ENCODE measurements at regions not wholly inside any gene's neighbourhood (a gene's known extent, or its start where the extent isn't known, plus 50 kb on each side); places are given as distances from the start of the nearest gene placed in this dataset.

- Histone ChIP-seq H3K9me3 (ENCODE audit: severe bottlenecking) (no peaks in the 10 kb centered on the region), H3K27ac (no peak overlapping the region), H3K36me3 (no peaks in the 10 kb centered on the region), H3K27me3 (ENCODE audit: insufficient read depth, low read depth, severe bottlenecking) (no peaks in the 10 kb centered on the region), H3K4me3 (ENCODE audit: low read depth, low read length) (no peak overlapping the region)
- TF ChIP-seq CTCF (IDR thresholded peaks at IDR 0.05; ENCODE audit: low read depth, low read length), result no peak
- no peak for DNase-seq
Observed at GRCh38 chr12:69095765-69096477, 143.4 kb upstream of the CPSF6 start.

GRCh38 chr12:69096669-69097335 is 142.6 kb upstream of the CPSF6 start:
- TF ChIP-seq CTCF (IDR thresholded peaks at IDR 0.05; ENCODE audit: low read depth, low read length), result no peak
- no peak overlapping the region for H3K27ac ChIP-seq
- H3K27me3 ChIP-seq (ENCODE audit: insufficient read depth, low read depth, severe bottlenecking), result no peaks in the 10 kb centered on the region
- H3K4me3 ChIP-seq (ENCODE audit: low read depth, low read length), result no peak overlapping the region
- no peaks in the 10 kb centered on the region for H3K9me3 ChIP-seq (ENCODE audit: severe bottlenecking)
- H3K36me3 ChIP-seq, result no peaks in the 10 kb centered on the region
- no peak for DNase-seq

DNA sequence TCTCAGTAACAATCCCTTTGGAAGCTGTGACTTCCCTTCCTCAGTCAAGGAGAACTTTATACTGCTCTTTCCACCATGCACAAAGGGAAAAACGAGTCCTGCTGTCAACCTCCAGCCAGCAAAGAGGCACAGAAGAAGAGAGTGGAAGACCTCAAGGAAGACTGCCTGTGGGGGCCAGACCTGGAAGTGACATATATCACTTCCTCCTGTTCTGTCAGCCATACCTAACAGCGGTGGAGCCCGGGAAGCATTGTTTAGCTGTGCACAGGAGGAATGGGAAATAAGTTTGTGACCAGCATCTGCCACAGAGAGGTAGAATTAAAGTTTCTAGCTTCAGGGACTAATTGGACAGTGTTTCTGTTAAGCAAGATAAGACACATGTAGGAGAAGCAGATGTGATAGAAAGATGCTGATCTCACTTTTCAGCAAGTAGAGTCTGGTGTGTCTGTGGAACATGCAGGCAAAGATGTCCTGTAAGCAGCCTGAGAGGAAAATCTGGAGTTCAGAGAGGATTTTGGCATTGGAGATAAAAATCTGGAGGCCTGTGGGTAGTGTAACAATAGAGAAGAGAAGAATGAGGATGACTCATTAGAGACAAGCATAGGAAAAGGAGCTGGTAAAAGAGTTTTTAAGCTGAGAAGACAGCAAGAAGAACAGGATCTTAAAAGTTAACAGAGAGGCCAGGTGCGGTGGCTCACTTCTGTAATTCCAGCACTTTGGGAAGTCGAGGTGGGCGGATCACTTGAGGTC is 141.6 kb upstream of the CPSF6 start:
- TF ChIP-seq CTCF (IDR thresholded peaks at IDR 0.05; ENCODE audit: low read depth, low read length), result no peak
- no peak overlapping the region for H3K27ac ChIP-seq

DNA sequence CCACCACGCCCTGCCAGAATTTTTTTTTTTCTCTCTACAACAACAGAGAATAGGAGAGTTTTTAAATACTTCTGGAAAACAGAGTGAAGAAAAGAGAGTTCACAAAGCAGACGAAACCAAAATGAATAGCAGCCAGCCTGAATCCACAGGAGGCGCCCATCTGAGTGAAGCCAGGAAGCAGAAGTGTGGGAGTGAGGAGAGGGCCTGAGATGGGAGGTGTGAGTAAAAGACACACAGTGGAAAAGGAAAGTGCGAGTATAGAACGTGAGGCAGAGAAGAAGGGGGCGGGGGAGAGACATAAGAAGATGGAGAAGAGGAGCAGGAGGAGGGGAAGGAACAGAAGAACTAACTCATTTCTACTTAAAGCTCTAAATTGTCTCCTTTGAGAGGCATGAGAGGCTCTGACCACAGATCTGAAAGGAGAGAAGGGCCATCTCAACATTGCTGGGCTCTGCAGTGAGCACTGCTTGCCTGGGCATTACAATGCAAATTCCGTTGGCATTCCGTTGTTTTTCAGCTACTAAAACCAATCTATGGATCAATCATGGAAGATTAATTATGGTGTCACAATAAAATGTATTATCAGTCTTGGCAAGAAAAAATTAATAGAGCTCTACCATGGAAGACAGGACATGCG is 140.1 kb upstream of the CPSF6 start:
- H3K27me3 ChIP-seq (ENCODE audit: insufficient read depth, low read depth, severe bottlenecking), result no peaks in the 10 kb centered on the region
- no peak for TF ChIP-seq CTCF (IDR thresholded peaks at IDR 0.05; ENCODE audit: low read depth, low read length)
- H3K36me3 ChIP-seq, result no peaks in the 10 kb centered on the region
- H3K4me3 ChIP-seq (ENCODE audit: low read depth, low read length), result no peak overlapping the region
- DNase-seq, result no peak
- H3K9me3 ChIP-seq (ENCODE audit: severe bottlenecking), result no peaks in the 10 kb centered on the region
- no peak overlapping the region for H3K27ac ChIP-seq

More for the DNA sequence above, 141.6 kb upstream of the CPSF6 start:
- H3K36me3 ChIP-seq, result no peaks in the 10 kb centered on the region
- H3K27me3 ChIP-seq (ENCODE audit: insufficient read depth, low read depth, severe bottlenecking), result no peaks in the 10 kb centered on the region
- DNase-seq, result no peak
- no peaks in the 10 kb centered on the region for H3K9me3 ChIP-seq (ENCODE audit: severe bottlenecking)
- no peak overlapping the region for H3K4me3 ChIP-seq (ENCODE audit: low read depth, low read length)

DNA sequence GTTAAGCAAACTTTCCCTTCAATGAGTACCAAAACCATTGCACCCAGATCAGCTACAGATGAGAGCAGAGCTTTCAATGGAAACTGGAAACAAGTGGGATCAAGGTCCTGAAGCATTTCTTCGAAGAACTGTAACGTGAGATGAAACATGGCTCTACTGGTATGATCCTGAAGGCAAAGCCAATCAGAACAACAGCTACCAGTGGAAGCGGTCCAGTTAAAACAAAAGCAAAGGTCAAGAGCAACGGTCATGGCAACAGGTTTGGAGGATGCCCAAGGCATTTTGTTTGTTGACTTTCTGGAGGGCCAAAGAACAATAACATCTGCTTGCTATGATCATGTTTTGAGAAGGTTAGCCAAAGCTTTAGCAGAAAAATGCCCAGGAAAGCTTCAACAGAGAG is 137.9 kb upstream of the CPSF6 start:
- Histone ChIP-seq H3K27ac (no peak overlapping the region), H3K27me3 (ENCODE audit: insufficient read depth, low read depth, severe bottlenecking) (no peaks in the 10 kb centered on the region), H3K36me3 (no peaks in the 10 kb centered on the region), H3K4me3 (ENCODE audit: low read depth, low read length) (no peak overlapping the region), H3K9me3 (ENCODE audit: severe bottlenecking) (no peaks in the 10 kb centered on the region)
- no peak for TF ChIP-seq CTCF (IDR thresholded peaks at IDR 0.05; ENCODE audit: low read depth, low read length)
- no peak for DNase-seq

All from WERI-Rb-1 (cell line).